ENCODE measurements at regions not wholly inside any gene's neighbourhood (a gene's known extent, or its start where the extent isn't known, plus 50 kb on each side); places are given as distances from the start of the nearest gene placed in this dataset.
A peak's percentile ranks its signal among the peaks of the same experiment; 100 is the strongest.
"Not testable (repeated sequence)": the region's sequence is repeated elsewhere in the genome, so short reads cannot be mapped to it uniquely, and the experiment has no call there.

- DNase-seq (ENCODE audit: low read depth), result no peak
These were observed 133.7 kb downstream of the ATL2 start for GRCh38 chr2:38243186-38243880.

GRCh38 chr2:38239452-38239851 is 137.6 kb downstream of the ATL2 start:
- peak; percentile 87 for DNase-seq (ENCODE audit: low read depth)

DNA sequence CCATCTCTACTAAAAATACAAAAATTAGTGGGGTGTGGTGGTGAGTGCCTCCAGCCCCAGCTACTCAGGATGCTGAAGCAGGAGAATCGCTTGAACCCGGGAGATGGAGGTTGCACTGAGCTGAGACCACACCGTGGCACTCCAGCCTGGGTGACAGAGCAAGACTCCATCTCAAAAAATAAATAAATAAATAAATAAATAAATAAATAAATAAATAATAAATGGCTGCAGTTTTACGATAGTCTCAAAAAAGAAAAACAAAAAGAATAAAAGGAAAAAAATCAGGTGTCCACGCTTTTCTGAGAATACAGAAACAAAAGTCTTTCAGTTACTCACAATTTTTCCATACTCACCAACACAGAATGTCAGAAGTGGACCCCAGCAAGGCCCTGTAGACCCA is 138.4 kb downstream of the ATL2 start:
- not testable (repeated sequence) for DNase-seq (ENCODE audit: low read depth)

GRCh38 chr2:38237311-38237710 is 139.8 kb downstream of the ATL2 start:
- peak; percentile 9 for DNase-seq (ENCODE audit: low read depth)

GRCh38 chr2:38233231-38233983 is 143.7 kb downstream of the ATL2 start:
- peak; percentile 17 for DNase-seq (ENCODE audit: low read depth)

DNA sequence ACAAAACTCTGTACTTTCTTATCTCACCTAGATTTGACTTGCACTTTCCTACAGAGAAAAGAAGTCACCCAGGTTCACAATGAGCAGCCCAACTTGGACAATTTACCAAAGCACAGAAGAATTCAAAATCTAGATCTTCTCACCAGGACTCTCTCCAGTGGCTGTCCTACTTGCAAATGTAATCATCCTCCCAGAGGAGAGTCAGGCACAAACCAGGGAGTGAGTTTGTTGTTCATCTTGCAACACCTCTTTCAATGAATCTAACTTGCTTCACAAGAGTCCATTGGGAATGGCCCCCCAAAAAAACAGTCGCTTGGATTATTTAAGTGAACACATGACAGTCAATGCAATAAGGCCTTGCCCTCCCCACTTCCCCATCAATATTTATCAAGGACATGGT is 144.6 kb downstream of the ATL2 start:
- no peak for DNase-seq (ENCODE audit: low read depth)

DNA sequence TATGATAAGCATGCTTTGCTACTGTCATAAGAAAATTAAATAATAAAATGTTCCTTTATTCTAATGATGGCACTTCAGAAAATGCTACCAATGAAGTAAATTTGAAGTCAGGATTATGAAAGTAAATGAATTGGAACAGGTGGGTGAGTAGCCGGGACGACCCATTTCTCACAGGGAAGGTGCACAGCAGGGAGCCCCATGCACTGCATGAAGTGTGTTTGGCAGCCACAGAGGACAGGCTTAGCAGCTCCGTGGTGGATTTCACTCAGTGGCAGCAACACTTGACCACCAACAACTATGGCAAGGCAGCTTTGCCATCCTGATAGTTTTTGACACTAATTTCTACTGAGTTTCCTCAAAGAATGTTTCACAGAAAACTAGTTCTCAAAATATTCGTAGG is 146.3 kb downstream of the ATL2 start:
- no peak for DNase-seq (ENCODE audit: low read depth)

DNA sequence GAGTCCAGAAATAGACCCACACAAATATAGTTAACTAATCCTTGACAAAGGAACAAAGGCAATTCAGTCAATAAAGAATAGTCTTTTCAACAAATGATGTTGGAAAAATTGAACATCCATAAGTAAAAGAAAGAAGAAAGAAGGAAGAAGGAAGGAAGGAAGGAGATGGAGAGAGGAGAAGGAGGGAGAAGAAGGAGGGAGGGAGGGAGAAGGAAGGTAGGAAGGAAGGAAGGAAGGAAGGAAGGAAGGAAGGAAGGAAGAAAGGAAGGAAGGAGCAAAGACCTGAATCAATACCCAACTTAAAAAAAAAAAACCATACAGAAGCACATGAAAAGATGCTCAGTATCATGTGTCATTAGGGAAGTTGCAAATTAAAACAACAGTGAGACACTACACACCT is 148.3 kb downstream of the ATL2 start:
- DNase-seq (ENCODE audit: low read depth), result no peak

GRCh38 chr2:38224821-38225437 is 149.0 kb upstream of the CYP1B1 start:
- DNase-seq (ENCODE audit: low read depth), result no peak

GRCh38 chr2:38224181-38224580 is 148.2 kb upstream of the CYP1B1 start:
- no peak for DNase-seq (ENCODE audit: low read depth)

DNA sequence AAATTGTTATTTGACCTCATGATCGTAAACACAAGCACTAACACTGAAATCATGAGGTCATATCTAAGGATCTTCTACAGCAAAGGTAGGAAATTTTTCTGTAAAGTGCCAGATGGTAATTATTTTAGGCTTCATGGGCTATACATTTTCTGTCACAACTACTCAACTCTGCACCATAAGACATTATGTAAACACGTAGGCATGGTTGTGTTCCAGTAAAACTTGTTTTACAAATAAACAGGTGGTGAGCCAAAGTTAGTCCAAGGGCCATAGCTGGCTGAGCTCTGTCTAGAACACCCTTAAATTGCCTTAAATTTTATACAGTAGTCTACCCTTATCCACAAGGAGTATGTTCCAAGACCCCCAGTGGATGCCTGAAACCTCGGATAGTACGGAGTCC is 147.3 kb upstream of the CYP1B1 start:
- DNase-seq (ENCODE audit: low read depth), result no peak

GRCh38 chr2:38220164-38220563 is 144.2 kb upstream of the CYP1B1 start:
- no peak for DNase-seq (ENCODE audit: low read depth)

- DNase-seq (ENCODE audit: low read depth), result no peak
These were observed 143.0 kb upstream of the CYP1B1 start for GRCh38 chr2:38218995-38219394.

DNA sequence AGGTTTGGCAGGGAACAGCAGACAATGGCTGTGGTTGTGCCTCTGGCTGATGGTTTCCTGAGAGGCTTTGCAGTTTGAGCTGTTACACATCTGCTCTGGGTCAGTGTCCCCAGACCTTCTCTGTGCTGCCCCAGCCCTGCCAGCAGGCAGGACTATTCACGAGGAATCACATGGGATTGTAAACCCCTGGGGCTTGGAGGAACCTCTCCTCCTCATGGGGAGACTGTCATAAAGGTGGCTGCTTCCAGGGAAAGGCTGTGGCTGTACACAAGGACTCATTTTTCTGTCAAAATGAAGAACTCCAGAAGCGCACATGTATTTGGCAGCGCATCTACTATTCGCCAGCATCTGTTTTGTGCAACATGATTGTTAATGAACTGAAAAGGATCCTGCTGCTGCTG is 142.6 kb upstream of the CYP1B1 start:
- no peak for DNase-seq (ENCODE audit: low read depth)

DNA sequence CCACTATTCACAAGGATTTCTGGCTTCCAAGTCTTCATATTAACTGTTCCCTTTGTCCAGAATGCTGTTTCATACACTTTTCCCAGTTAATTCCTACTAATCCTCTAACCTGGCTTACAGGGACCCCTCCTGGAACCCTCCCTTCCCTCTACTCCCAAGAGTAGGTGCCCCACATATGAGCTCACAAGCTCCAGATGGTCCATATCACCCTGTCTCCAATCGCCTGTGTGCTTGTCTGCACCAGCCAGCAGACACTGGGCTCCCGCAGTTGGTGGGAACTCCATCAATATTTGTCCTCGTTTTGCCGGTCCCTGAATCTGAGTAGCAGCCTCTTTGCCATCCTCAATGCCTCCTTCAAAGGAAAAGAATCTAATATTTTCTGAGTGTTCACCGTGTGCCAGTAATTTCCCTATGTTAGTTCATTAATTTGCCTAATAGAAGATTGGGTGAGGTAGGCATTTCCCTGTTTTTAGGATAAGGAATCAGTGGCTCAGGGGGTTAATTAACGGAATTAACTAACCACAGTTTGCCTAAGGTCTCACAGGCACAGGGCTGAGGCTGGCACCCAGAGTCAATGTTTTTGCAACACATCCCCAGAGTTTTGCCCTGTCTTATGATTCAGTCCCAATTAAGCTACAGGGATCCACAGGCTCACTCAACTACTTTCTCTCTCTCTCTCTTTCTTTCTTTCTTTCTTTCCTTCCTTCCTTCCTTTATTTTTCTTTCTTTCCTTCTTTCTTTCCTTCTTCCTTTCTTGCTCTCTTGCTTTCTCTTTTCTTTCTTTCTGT is 141.6 kb upstream of the CYP1B1 start:
- DNase-seq (ENCODE audit: low read depth), result no peak

- no peak for DNase-seq (ENCODE audit: low read depth)
These were observed 140.9 kb upstream of the CYP1B1 start for GRCh38 chr2:38216886-38217285.

DNA sequence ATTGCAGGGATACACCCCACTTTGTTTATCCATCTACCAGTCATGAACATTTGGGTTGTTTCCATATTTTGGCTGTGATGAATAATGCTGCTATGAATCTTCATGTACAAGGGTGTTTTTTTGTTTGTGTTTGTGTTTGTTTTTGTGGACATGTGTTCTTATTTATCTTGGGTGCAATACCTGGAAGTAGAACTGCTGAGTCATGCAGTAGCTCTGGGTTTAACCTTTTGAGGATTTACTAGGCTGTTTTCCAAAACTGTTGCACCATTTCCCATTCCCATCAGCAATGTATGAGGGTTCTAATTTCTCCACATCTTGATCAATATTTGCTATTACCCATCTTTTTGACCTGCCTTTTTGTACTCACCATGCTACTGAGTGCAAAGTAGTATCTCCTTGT is 140.0 kb upstream of the CYP1B1 start:
- DNase-seq (ENCODE audit: low read depth), result peak; percentile 86

DNA sequence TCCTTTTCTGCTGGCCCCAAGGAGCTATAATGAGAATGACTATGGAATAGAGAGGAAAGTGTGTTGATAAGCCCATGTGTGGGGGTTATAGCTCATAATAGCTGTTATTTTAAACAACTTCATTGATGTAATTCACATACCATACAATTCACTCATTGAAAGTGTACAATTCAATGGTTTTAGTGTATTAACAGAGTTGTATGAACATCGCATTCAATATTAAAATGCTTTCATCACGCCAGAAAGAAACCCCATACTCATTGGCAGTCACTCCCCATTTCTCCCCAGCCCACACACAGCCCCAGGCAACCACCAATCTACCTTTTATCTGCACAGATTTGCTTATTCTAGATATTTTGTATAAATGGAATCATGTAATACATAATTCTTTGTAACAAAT is 139.6 kb upstream of the CYP1B1 start:
- no peak for DNase-seq (ENCODE audit: low read depth)

GRCh38 chr2:38214209-38214717 is 138.3 kb upstream of the CYP1B1 start:
- peak; percentile 15 for DNase-seq (ENCODE audit: low read depth)

DNA sequence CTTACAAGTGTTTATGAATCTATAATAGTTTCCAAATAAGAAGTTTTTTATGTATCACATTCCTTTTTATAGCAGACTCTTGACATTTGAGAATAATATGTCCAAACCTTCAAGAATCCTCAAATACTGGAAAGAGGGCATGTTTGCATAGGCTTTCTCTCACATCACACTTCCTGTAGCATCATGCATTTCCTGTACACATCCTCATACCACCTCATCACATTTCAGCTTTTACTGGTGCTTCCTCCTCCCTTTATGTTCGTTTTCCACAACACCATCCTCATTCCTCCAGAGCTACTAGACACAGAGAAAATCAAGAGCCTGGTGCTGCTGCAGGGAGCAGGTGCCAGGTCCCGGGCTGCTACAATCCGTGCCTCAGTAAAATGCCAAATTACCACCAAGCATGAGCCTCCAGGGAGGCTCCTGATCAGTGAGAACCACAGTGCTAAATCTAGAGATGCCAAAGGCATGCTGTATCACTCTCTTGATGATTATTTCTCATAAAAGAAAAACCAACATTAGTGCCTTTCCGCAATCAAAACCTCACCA is 137.7 kb upstream of the CYP1B1 start:
- DNase-seq (ENCODE audit: low read depth), result no peak

DNA sequence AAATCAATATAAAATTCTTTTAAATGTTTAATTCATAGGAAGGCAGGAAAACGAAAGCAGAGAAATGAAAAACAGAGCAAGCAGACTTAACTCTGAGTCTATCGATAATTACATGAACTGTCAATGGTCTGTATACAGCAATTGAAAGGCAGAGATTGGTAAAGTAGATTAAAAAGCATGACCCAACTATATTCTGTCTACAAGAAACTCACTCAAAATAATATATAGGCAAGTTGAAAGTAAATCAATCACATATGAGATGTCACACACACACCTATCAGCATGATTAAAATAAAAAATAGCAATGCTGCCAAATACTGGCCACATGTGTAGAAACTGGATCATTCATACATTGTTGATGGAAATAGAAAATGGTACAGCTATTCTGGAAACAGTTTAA is 136.4 kb upstream of the CYP1B1 start:
- no peak for DNase-seq (ENCODE audit: low read depth)

DNA sequence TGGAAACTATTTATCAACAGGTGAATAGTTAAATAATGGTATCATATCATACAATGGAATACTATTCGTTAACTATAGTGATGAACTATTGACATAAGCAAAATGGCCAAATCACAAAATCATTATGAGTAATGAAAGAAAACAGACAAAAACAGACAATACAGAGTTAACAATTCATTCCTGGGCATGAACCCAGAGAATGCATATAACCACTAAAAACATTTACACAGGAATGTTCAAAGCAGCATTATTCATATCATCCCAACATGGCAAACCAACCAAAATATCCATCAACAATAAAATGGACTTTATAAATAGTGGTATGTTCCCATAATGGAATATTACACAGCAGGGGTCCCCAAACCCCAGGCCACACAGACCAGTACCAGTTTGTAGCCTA is 131.2 kb upstream of the CYP1B1 start:
- no peak for DNase-seq (ENCODE audit: low read depth)

All from renal cortical epithelial cell (primary cell).